Cardiac muscle cell (in vitro differentiated cells and primary cell): ENCODE measurements at regions not wholly inside any gene's neighbourhood (a gene's known extent, or its start where the extent isn't known, plus 50 kb on each side); places are given as distances from the start of the nearest gene placed in this dataset.

Source experiments
- DNase-seq, 2 donors: peaks; one replicate each; pipeline versions ENCODE4 v3.0.0 to v3.0.0-alpha.2; 2010 to 2017; ENCODE audit warnings: low read depth in 1 of 2, low spot score in 1 of 2
- H3K27ac ChIP-seq: fragments of 200-600 bp; sonication (generic); 2 replicates; pipeline ENCODE4 v1.5.1; 2016
- H3K27me3 ChIP-seq: fragments of 200-600 bp; sonication (generic); 2 replicates; pipeline ENCODE4 v1.6.0; 2016; ENCODE audit warnings: control low read depth
- H3K36me3 ChIP-seq: fragments of 200-600 bp; sonication (generic); 2 replicates; pipeline ENCODE4 v1.5.1; 2016; ENCODE audit warnings: control low read depth
- H3K4me1 ChIP-seq: fragments of 200-600 bp; sonication (generic); 2 replicates; pipeline ENCODE4 v1.8.1; 2017; ENCODE audit warnings: low read depth, mild to moderate bottlenecking, mixed run types
- H3K4me3 ChIP-seq: fragments of 200-600 bp; sonication (generic); 2 replicates; pipeline ENCODE4 v1.5.1; 2016; ENCODE audit warnings: mild to moderate bottlenecking
- H3K9me3 ChIP-seq: fragments of 200-600 bp; sonication (generic); 2 replicates; pipeline ENCODE4 v1.5.1; 2017; ENCODE audit warnings: low read depth, mild to moderate bottlenecking, control low read depth
- CTCF ChIP-seq: IDR thresholded peaks from 2 replicates; pipeline ENCODE4 v1.5.1; 2012; ENCODE audit warnings: low read depth, mild to moderate bottlenecking, low read length

DNA sequence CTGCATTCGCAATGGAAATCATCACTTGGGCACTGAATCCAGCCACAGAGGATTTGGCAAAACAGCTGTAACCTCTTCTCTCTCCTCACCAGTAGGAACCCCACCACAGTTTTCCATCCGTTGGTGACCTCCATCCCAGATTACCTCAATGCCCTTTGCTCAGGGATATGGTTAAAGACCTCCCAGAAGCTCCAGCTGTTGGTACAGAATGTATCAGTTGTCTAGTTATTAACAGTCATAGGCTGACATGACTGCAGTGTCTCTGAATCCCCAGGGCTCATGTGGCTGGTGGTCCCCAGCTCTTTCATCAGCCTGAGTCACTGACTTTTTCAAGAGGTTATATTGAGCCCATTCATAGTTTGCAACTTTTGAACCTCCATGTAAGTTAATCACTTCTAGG, 189.8 kb upstream of the HHIP start:
- Histone ChIP-seq H3K9me3 (no peaks in the 10 kb centered on the region), H3K36me3 (no peaks in the 10 kb centered on the region), H3K4me3 (no peak overlapping the region), H3K4me1 (peaks cover 20% of the 10 kb centered on the region), H3K27me3 (no peaks in the 10 kb centered on the region), H3K27ac (no peak overlapping the region)
- DNase-seq, result no peak
- TF ChIP-seq CTCF, result no peak

DNA sequence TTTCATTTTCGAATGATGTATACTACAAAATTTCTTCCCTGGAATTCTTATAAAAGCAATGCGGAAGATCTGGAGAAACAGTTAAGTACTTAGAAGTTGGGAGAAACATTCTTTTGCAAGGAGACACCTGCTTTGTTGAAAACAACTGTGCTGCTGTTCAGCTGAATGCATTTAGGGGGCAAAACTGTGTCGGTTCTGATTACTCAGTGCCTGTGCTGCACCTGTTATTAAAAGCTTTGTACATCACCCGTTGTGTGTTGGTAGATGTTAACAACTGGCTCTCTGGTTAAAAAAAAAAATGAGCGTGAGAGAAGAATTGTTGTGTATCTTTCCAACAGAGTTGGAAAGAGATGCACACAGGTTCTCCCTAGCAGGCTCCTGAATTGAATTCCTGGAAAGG, 184.1 kb upstream of the HHIP start:
- no peak for TF ChIP-seq CTCF

DNA sequence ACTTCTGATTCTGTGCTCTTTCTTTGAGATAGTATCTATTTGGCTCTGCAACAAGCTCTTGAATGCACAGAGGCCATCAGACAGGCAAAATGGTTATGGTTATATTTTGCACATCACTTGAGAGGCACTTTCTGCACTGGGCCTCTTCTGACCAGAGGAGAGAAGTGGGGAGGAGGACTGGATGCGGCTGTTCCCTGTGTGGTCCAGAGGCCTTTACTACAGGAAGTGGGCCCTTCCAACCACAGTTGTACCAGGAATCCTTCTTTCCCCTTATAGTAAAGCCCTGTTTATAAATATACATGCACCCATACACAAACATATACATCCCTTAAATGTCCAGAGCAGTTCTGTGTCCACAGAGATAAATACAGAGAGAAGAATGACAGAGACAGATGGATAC, 182.7 kb upstream of the HHIP start:
- Histone ChIP-seq H3K36me3 (no peaks in the 10 kb centered on the region), H3K27ac (no peak overlapping the region), H3K4me3 (no peak overlapping the region), H3K27me3 (no peaks in the 10 kb centered on the region), H3K4me1 (no peaks in the 10 kb centered on the region), H3K9me3 (no peaks in the 10 kb centered on the region)
- DNase-seq, result no peak
- TF ChIP-seq CTCF, result no peak

More for the DNA sequence above, 184.1 kb upstream of the HHIP start:
- DNase-seq, result no peak
- no peak overlapping the region for H3K4me3 ChIP-seq
- H3K9me3 ChIP-seq, result no peaks in the 10 kb centered on the region
- no peaks in the 10 kb centered on the region for H3K36me3 ChIP-seq
- no peak overlapping the region for H3K27ac ChIP-seq
- H3K4me1 ChIP-seq, result no peaks in the 10 kb centered on the region
- no peaks in the 10 kb centered on the region for H3K27me3 ChIP-seq

GRCh38 chr4:144463896-144464295, 182.1 kb upstream of the HHIP start:
- Histone ChIP-seq H3K27ac (no peak overlapping the region), H3K4me1 (no peaks in the 10 kb centered on the region), H3K27me3 (no peaks in the 10 kb centered on the region), H3K36me3 (no peaks in the 10 kb centered on the region), H3K9me3 (no peaks in the 10 kb centered on the region), H3K4me3 (no peak overlapping the region)
- no peak for DNase-seq
- TF ChIP-seq CTCF, result no peak

DNA sequence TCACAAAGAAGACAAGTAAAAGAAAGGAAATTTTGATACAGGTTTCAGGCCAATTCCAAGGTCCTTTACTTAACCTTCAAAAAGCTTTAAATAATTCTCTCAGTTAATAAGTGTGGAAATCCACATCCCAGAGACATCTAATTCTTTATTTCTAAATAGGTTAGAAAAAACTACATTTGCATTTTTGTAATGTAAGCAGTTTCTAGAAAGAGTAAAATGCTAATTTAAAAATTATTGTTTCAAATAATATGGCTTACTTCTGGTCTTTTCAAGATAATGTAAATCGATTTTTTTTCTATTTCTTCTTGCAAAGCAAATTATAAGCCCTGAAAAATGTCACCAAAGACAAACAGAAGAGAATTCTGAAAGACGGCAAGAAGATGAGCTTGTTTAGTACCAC, 180.4 kb upstream of the HHIP start:
- Histone ChIP-seq H3K27me3 (no peaks in the 10 kb centered on the region), H3K27ac (no peak overlapping the region), H3K9me3 (no peaks in the 10 kb centered on the region), H3K4me3 (no peak overlapping the region), H3K4me1 (no peaks in the 10 kb centered on the region), H3K36me3 (no peaks in the 10 kb centered on the region)
- DNase-seq, result no peak
- no peak for TF ChIP-seq CTCF

GRCh38 chr4:144480068-144480467, 165.9 kb upstream of the HHIP start:
- Histone ChIP-seq H3K4me1 (no peaks in the 10 kb centered on the region), H3K36me3 (no peaks in the 10 kb centered on the region), H3K27ac (no peak overlapping the region), H3K27me3 (no peaks in the 10 kb centered on the region), H3K4me3 (no peak overlapping the region), H3K9me3 (no peaks in the 10 kb centered on the region)
- DNase-seq, result no peak
- TF ChIP-seq CTCF, result no peak
